HEK293 (cell line): ENCODE measurements at regions not wholly inside any gene's neighbourhood (a gene's known extent, or its start where the extent isn't known, plus 50 kb on each side); places are given as distances from the start of the nearest gene placed in this dataset.
"Not testable (repeated sequence)": the region's sequence is repeated elsewhere in the genome, so short reads cannot be mapped to it uniquely, and the experiment has no call there.

Experiments used
- CTCF ChIA-PET: fragments of 350-600 bp; formaldehyde crosslinking; extraction: SDS; loops from one replicate; lab custom pipeline; 2021; ENCODE audit warnings: antibody characterized with exemption; lab: Yijun Ruan, JAX
- POLR2A ChIA-PET: fragments of 300-600 bp; formaldehyde crosslinking; extraction: SDS; loops from one replicate; lab custom pipeline; 2020; ENCODE audit warnings: antibody characterized with exemption, inconsistent platforms; lab: Yijun Ruan, JAX
- H3K27ac ChIP-seq: fragments of 200-500 bp; sonication (Bioruptor generic); 2 replicates; pipeline ENCODE4 v1.5.1; 2014; ENCODE audit warnings: low read depth, low read length, control low read depth, inconsistent platforms; ENCODE audit errors: extremely low read depth
- H3K36me3 ChIP-seq, 2 experiments: fragments of 200-500 bp in 1 of 2; sonication (Bioruptor generic) in 1 of 2; 1 replicate in 1 of 2; 2 replicates in 1 of 2; pipeline ENCODE4 v1.5.1; 2014 to 2017; ENCODE audit warnings: inconsistent platforms in 2 of 2, low read length in 2 of 2; ENCODE audit not compliant: control insufficient read depth in 2 of 2, insufficient read depth in 1 of 2
- H3K4me1 ChIP-seq: fragments of 200-500 bp; sonication (Bioruptor generic); 2 replicates; pipeline ENCODE4 v1.5.1; 2014; ENCODE audit warnings: mild to moderate bottlenecking, low read length, inconsistent platforms; ENCODE audit not compliant: control insufficient read depth, insufficient read depth
- H3K4me3 ChIP-seq: 2 replicates; pipeline ENCODE4 v1.5.1; 2011; ENCODE audit warnings: low read depth, mild to moderate bottlenecking, control low read depth, low read length, moderate library complexity
- H3K9me3 ChIP-seq: fragments of 200-500 bp; sonication (Bioruptor generic); 2 replicates; pipeline ENCODE4 v1.5.1; 2014; ENCODE audit warnings: low read depth, low read length, inconsistent platforms; ENCODE audit not compliant: control insufficient read depth, insufficient read depth
- GLI2 ChIP-seq: fragments of 450-650 bp; formaldehyde crosslinking; IDR thresholded peaks from 2 replicates; pipeline ENCODE4; 2017; ENCODE audit warnings: missing biosample characterization, missing genetic modification characterization, low read depth, borderline replicate concordance
- INSM2 ChIP-seq: fragments of 450-650 bp; formaldehyde crosslinking; IDR thresholded peaks from 2 replicates; pipeline ENCODE4 v1.5.1; 2016; ENCODE audit warnings: missing biosample characterization, missing genetic modification characterization
- KLF16 ChIP-seq: fragments of 450-650 bp; formaldehyde crosslinking; IDR thresholded peaks from 2 replicates; pipeline ENCODE4 v1.5.1; 2017; ENCODE audit warnings: missing biosample characterization, missing genetic modification characterization
- PRDM4 ChIP-seq: fragments of 450-650 bp; formaldehyde crosslinking; IDR thresholded peaks from 2 replicates; pipeline ENCODE4 v1.5.1; 2017; ENCODE audit warnings: missing biosample characterization, missing genetic modification characterization
- SETDB1 ChIP-seq: IDR thresholded peaks from one replicate; pipeline ENCODE4 v1.6.1; 2017; ENCODE audit warnings: mild to moderate bottlenecking, low read length, moderate library complexity, mixed read lengths; ENCODE audit not compliant: insufficient read length
- TRIM28 ChIP-seq: IDR thresholded peaks from 2 replicates; pipeline ENCODE4 v1.6.1; 2011; ENCODE audit warnings: low read length, control low read depth, borderline replicate concordance
- ZFP41 ChIP-seq: fragments of 450-650 bp; formaldehyde crosslinking; IDR thresholded peaks from 2 replicates; pipeline ENCODE4 v1.5.1; 2016; ENCODE audit warnings: missing biosample characterization, missing genetic modification characterization, borderline replicate concordance
- ZNF132 ChIP-seq: fragments of 450-650 bp; formaldehyde crosslinking; IDR thresholded peaks from 2 replicates; pipeline ENCODE4 v1.5.1; 2017; ENCODE audit warnings: missing biosample characterization, missing genetic modification characterization, borderline replicate concordance
- ZNF133 ChIP-seq: fragments of 450-650 bp; formaldehyde crosslinking; IDR thresholded peaks from 2 replicates; pipeline ENCODE4 v1.5.1; 2016; ENCODE audit warnings: missing biosample characterization, missing genetic modification characterization
- ZNF19 ChIP-seq: fragments of 450-650 bp; formaldehyde crosslinking; IDR thresholded peaks from 2 replicates; pipeline ENCODE4; 2016; ENCODE audit warnings: missing biosample characterization, missing genetic modification characterization, low read depth
- ZNF266 ChIP-seq: fragments of 450-650 bp; formaldehyde crosslinking; IDR thresholded peaks from 2 replicates; pipeline ENCODE4 v1.5.1; 2016; ENCODE audit warnings: missing biosample characterization, missing genetic modification characterization, low read depth
- ZNF274 ChIP-seq, 2 experiments: fragments of 200-500 bp in 1 of 2; fragments of 450-650 bp in 1 of 2; sonication (Bioruptor generic) in 1 of 2; formaldehyde crosslinking in 1 of 2; IDR thresholded peaks; 2 replicates each; pipeline versions ENCODE4 v1.5.1 to v1.6.1; 2014 to 2016; ENCODE audit warnings: borderline replicate concordance in 1 of 2, inconsistent platforms in 1 of 2, low read length in 1 of 2, missing biosample characterization in 1 of 2, missing genetic modification characterization in 1 of 2
- ZNF280C ChIP-seq: fragments of 450-650 bp; formaldehyde crosslinking; IDR thresholded peaks from 2 replicates; pipeline ENCODE4 v1.5.1; 2016; ENCODE audit warnings: missing biosample characterization, missing genetic modification characterization
- ZNF394 ChIP-seq: fragments of 450-650 bp; formaldehyde crosslinking; IDR thresholded peaks from 2 replicates; pipeline ENCODE4 v1.5.1; 2016; ENCODE audit warnings: missing biosample characterization, missing genetic modification characterization, mild to moderate bottlenecking, moderate library complexity, borderline replicate concordance
- ZNF404 ChIP-seq: fragments of 450-650 bp; formaldehyde crosslinking; IDR thresholded peaks from 2 replicates; pipeline ENCODE4 v1.5.1; 2017; ENCODE audit warnings: missing biosample characterization, missing genetic modification characterization
- ZNF510 ChIP-seq: fragments of 450-650 bp; formaldehyde crosslinking; IDR thresholded peaks from 2 replicates; pipeline ENCODE4 v1.5.1; 2018; ENCODE audit warnings: mild to moderate bottlenecking, missing genetic modification characterization, missing biosample characterization; ENCODE audit not compliant: insufficient replicate concordance
- ZNF561 ChIP-seq: fragments of 450-650 bp; IDR thresholded peaks from 2 replicates; pipeline ENCODE4 v1.5.1; 2018; ENCODE audit warnings: missing biosample characterization, missing genetic modification characterization, borderline replicate concordance
- ZNF600 ChIP-seq: fragments of 450-650 bp; formaldehyde crosslinking; IDR thresholded peaks from 2 replicates; pipeline ENCODE4 v1.5.1; 2016; ENCODE audit warnings: missing biosample characterization, missing genetic modification characterization
- ZNF785 ChIP-seq: fragments of 450-650 bp; formaldehyde crosslinking; IDR thresholded peaks from 2 replicates; pipeline ENCODE4 v1.5.1; 2016; ENCODE audit warnings: missing biosample characterization, missing genetic modification characterization
- TF ChIP-seq, protein P1 (sequence below): fragments of 450-650 bp; IDR thresholded peaks from 2 replicates; pipeline ENCODE4 v1.5.1; 2018; ENCODE audit warnings: missing biosample characterization, missing genetic modification characterization

- H3K27ac ChIP-seq = no peak overlapping the region
- ChIA-PET CTCF (interaction anchor here (0.7 kb wide), 2 partner anchors 117 to 482 kb away, joined by 4 read pairs; no protein-coding TSS in a partner anchor), POLR2A (no interaction called here)
- no peaks in the 10 kb centered on the region for H3K9me3 ChIP-seq
- H3K4me1 ChIP-seq = no peaks in the 10 kb centered on the region
- no peak for TF ChIP-seq TRIM28
- TF ChIP-seq, protein P1, sequence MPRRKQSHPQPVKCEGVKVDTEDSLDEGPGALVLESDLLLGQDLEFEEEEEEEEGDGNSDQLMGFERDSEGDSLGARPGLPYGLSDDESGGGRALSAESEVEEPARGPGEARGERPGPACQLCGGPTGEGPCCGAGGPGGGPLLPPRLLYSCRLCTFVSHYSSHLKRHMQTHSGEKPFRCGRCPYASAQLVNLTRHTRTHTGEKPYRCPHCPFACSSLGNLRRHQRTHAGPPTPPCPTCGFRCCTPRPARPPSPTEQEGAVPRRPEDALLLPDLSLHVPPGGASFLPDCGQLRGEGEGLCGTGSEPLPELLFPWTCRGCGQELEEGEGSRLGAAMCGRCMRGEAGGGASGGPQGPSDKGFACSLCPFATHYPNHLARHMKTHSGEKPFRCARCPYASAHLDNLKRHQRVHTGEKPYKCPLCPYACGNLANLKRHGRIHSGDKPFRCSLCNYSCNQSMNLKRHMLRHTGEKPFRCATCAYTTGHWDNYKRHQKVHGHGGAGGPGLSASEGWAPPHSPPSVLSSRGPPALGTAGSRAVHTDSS = no peak
- TF ChIP-seq ZNF133 (tag by site-specific recombination) = no peak
- TF ChIP-seq ZNF561 (tag by site-specific recombination) = no peak
- TF ChIP-seq SETDB1 = no peak
- TF ChIP-seq ZNF600 (tag by site-specific recombination) = no peak
- no peak for TF ChIP-seq ZNF274 (IDR thresholded peaks at IDR 0.05; ENCODE audit: low read length)
- TF ChIP-seq ZNF274 (tag by site-specific recombination; IDR thresholded peaks at IDR 0.05; ENCODE audit: borderline replicate concordance) = no peak
- TF ChIP-seq INSM2 = no peak
- TF ChIP-seq ZNF19 (tag by site-specific recombination) = no peak
- TF ChIP-seq ZFP41 (tag by site-specific recombination) = no peak
- TF ChIP-seq, all 188 proteins: peak for 0
- Histone ChIP-seq H3K36me3 (no peaks in the 10 kb centered on the region), H3K4me3 (no peak overlapping the region)
Measured at GRCh38 chr4:114137984-114138383, 158.5 kb upstream of the ARSJ start.

GRCh38 chr4:114146947-114147618 is 167.6 kb upstream of the ARSJ start:
- TF ChIP-seq ZNF132 (tag by site-specific recombination) (no peak), PRDM4 (tag by site-specific recombination) (no peak), ZNF394 (tag by site-specific recombination) (no peak), ZNF510 (tag by site-specific recombination) (no peak), ZNF280C (tag by site-specific recombination) (no peak), GLI2 (no peak), KLF16 (tag by site-specific recombination) (no peak), ZNF404 (tag by site-specific recombination) (no peak), ZNF785 (tag by site-specific recombination) (no peak), ZNF266 (no peak)
- TF ChIP-seq, all 188 proteins: peak for 0
- ChIA-PET POLR2A (no interaction called here), CTCF (no interaction called here)
- no peak overlapping the region for H3K4me3 ChIP-seq
- no peaks in the 10 kb centered on the region for H3K9me3 ChIP-seq
- H3K36me3 ChIP-seq = no peaks in the 10 kb centered on the region
- H3K27ac ChIP-seq = no peak overlapping the region
- no peaks in the 10 kb centered on the region for H3K4me1 ChIP-seq

DNA sequence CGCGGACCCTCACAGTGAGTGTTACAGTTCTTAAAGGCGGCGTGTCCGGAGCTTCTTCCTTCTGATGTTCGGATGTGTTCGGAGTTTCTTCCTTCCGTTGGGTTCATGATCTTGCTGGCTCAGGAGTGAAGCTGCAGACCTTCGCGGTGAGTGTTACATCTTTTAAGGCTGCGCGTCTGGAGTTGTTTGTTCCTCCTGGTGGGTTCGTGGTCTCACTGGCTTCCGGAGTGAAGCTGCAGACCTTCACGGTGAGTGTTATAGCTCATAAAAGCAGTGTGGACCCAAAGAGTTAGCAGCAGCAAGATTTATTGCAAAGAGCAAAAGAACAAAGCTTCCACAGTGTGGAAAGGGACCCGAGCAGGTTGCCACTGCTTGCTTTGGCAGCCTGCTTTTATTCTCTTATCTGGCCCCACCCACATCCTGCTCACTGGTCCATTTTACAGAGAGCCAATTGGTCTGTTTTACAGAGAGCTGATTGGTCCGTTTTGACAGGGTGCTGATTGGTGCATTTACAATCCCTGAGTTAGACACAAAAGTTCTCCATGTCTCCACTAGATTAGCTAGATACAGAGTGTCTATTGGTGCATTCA is 168.3 kb upstream of the ARSJ start:
- H3K36me3 ChIP-seq, POLR2A ChIA-PET, H3K4me3 ChIP-seq, H3K4me1 ChIP-seq, H3K27ac ChIP-seq, H3K9me3 ChIP-seq, CTCF ChIA-PET: not testable (repeated sequence)
